Thoracic aorta (tissue), 2 donors: ENCODE measurements at regions not wholly inside any gene's neighbourhood (a gene's known extent, or its start where the extent isn't known, plus 50 kb on each side); places are given as distances from the start of the nearest gene placed in this dataset.
A peak's percentile ranks its signal among the peaks of the same experiment; 100 is the strongest.

Source experiments
- ATAC-seq: fragments of 150-250 bp; one replicate; pipeline ENCODE4 v1.8.0; 2017; ENCODE audit warnings: low read depth; ENCODE audit not compliant: insufficient number of reproducible peaks, low FRiP score
- DNase-seq: peaks from one replicate; pipeline ENCODE4 v3.0.0-alpha.2; 2020; ENCODE audit warnings: low spot score
- H3K27ac ChIP-seq, 2 donors: fragments of 200-600 bp; sonication (generic); 1 replicate in 1 of 2; 2 replicates in 1 of 2; pipeline ENCODE4 v1.5.1; 2016; ENCODE audit warnings: mild to moderate bottlenecking in 2 of 2, moderate library complexity in 2 of 2
- H3K27me3 ChIP-seq: fragments of 200-600 bp; sonication (generic); replicated peaks from 2 replicates; pipeline ENCODE4 v1.6.0; 2016; ENCODE audit warnings: mild to moderate bottlenecking; ENCODE audit not compliant: insufficient read depth
- H3K36me3 ChIP-seq: fragments of 200-600 bp; sonication (generic); one replicate; pipeline ENCODE4 v1.5.1; 2016
- H3K4me1 ChIP-seq, 2 donors: fragments of 200-600 bp; sonication (generic); 1 replicate in 1 of 2; 2 replicates in 1 of 2; pipeline versions ENCODE4 v1.5.1 to v1.6.0; 2016; ENCODE audit warnings: low read depth in 2 of 2, mild to moderate bottlenecking in 1 of 2; ENCODE audit not compliant: control insufficient read depth in 1 of 2
- H3K4me3 ChIP-seq: fragments of 200-600 bp; sonication (generic); 2 replicates; pipeline ENCODE4 v1.5.1; 2016; ENCODE audit warnings: mild to moderate bottlenecking
- H3K9me3 ChIP-seq: fragments of 200-600 bp; sonication (generic); 2 replicates; pipeline ENCODE4 v1.5.1; 2016
- TF ChIP-seq, protein P1 (sequence below): fragments of 200-600 bp; sonication (generic); IDR thresholded peaks from one replicate; pipeline ENCODE4 v1.5.1; 2019; ENCODE audit warnings: antibody characterized with exemption

GRCh38 chr2:239763433-239764097 is 261.6 kb downstream of the NDUFA10 start:
- no peaks in the 10 kb centered on the region for H3K36me3 ChIP-seq
- ATAC-seq (no peak), DNase-seq (no peak)
- no peaks in the 10 kb centered on the region for H3K27me3 ChIP-seq
- H3K27ac ChIP-seq = no peak overlapping the region
- H3K4me3 ChIP-seq = no peak overlapping the region
- TF ChIP-seq, protein P1, sequence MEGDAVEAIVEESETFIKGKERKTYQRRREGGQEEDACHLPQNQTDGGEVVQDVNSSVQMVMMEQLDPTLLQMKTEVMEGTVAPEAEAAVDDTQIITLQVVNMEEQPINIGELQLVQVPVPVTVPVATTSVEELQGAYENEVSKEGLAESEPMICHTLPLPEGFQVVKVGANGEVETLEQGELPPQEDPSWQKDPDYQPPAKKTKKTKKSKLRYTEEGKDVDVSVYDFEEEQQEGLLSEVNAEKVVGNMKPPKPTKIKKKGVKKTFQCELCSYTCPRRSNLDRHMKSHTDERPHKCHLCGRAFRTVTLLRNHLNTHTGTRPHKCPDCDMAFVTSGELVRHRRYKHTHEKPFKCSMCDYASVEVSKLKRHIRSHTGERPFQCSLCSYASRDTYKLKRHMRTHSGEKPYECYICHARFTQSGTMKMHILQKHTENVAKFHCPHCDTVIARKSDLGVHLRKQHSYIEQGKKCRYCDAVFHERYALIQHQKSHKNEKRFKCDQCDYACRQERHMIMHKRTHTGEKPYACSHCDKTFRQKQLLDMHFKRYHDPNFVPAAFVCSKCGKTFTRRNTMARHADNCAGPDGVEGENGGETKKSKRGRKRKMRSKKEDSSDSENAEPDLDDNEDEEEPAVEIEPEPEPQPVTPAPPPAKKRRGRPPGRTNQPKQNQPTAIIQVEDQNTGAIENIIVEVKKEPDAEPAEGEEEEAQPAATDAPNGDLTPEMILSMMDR = no peak
- peaks cover 3% of the 10 kb centered on the region for H3K9me3 ChIP-seq
- peaks cover 5 to 21% of the 10 kb centered on the region in 2 donors for H3K4me1 ChIP-seq

DNA sequence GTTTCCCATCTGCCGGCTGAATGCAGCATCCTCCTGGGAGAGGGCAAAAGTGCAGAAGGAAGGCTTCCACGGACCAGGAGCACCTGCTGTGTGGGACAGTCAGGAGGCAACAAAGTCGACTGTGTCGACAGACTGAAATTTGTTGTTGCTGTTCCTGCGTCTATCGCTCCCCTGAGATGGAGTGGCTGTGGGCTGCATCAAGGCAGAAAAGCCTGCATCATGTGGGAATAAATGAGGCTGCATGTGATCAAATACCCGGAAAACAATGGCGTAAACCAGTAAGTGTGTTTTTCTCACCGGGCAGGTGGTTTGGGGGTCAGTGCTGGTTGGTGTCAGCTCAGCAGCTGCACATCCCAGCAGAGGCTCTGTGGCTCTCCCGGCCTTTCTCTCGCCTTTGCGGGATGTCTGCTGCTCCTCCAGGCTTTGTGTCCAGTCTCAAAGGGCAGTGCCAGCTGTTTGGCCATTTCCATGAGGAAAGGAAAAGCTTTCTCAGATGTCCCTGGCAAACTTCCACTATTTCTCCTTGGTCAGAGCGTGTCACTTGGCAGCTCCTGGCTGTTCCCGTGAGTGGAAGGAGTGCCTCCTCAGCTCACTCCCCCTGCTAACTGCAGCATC is 262.4 kb downstream of the NDUFA10 start:
- peaks cover 3% of the 10 kb centered on the region for H3K9me3 ChIP-seq
- no peaks in the 10 kb centered on the region for H3K27me3 ChIP-seq
- H3K4me1 ChIP-seq = peaks cover 9 to 29% of the 10 kb centered on the region in 2 donors
- no peak for ATAC-seq
- DNase-seq = peak; percentile 19
- H3K4me3 ChIP-seq = no peak overlapping the region
- no peak overlapping the region for H3K27ac ChIP-seq
- TF ChIP-seq, protein P1 = no peak
- H3K36me3 ChIP-seq = no peaks in the 10 kb centered on the region

- ATAC-seq = no peak
- TF ChIP-seq, protein P1 = no peak
- DNase-seq = no peak
- no peaks in the 10 kb centered on the region for H3K27me3 ChIP-seq
- peaks cover 3% of the 10 kb centered on the region for H3K9me3 ChIP-seq
- H3K4me3 ChIP-seq = no peak overlapping the region
- no peak overlapping the region for H3K27ac ChIP-seq
- no peaks in the 10 kb centered on the region for H3K36me3 ChIP-seq
- peaks cover 9 to 36% of the 10 kb centered on the region in 2 donors for H3K4me1 ChIP-seq
These were observed 263.0 kb downstream of the NDUFA10 start for GRCh38 chr2:239762106-239762505.

GRCh38 chr2:239760596-239760995 is 264.5 kb downstream of the NDUFA10 start:
- no peak for ATAC-seq
- TF ChIP-seq, protein P1 = no peak
- Histone ChIP-seq H3K9me3 (peaks cover 3% of the 10 kb centered on the region), H3K4me3 (no peak overlapping the region), H3K27ac (no peak overlapping the region), H3K36me3 (no peaks in the 10 kb centered on the region), H3K4me1 (peaks cover 17 to 51% of the 10 kb centered on the region in 2 donors), H3K27me3 (no peaks in the 10 kb centered on the region)
- no peak for DNase-seq

GRCh38 chr2:239758279-239758877 is 266.8 kb downstream of the NDUFA10 start:
- no peak overlapping the region for H3K4me3 ChIP-seq
- no peaks in the 10 kb centered on the region for H3K36me3 ChIP-seq
- H3K27me3 ChIP-seq = no peaks in the 10 kb centered on the region
- TF ChIP-seq, protein P1 = no peak
- H3K4me1 ChIP-seq = peaks cover 17 to 61% of the 10 kb centered on the region in 2 donors
- peaks cover 3% of the 10 kb centered on the region for H3K9me3 ChIP-seq
- peak overlapping the region; percentile 84 to 87 for H3K27ac ChIP-seq
- DNase-seq (no peak), ATAC-seq (peak; percentile 24)
